WTC11 (cell line): ENCODE measurements at regions not wholly inside any gene's neighbourhood (a gene's known extent, or its start where the extent isn't known, plus 50 kb on each side); places are given as distances from the start of the nearest gene placed in this dataset.

Source experiments
- ATAC-seq: fragments of 200-7000 bp; cut with Tn5 transposase; 2 replicates; pipeline ENCODE4 v1.10.0; 2021; ENCODE audit warnings: mild to moderate bottlenecking, moderate library complexity
- CTCF ChIA-PET: fragments of 300-600 bp; sonication (Branson Sonifier 250); formaldehyde crosslinking; loops from one replicate; lab custom pipeline; 2021; ENCODE audit warnings: antibody characterized with exemption; lab: Charles Lee
- POLR2A ChIA-PET: fragments of 350-600 bp; sonication (Branson Sonifier 250); formaldehyde crosslinking; loops from one replicate; lab custom pipeline; 2021; ENCODE audit warnings: antibody characterized with exemption; lab: Charles Lee
- DNase-seq: peaks from one replicate; pipeline ENCODE4 v3.0.0; 2021; ENCODE audit warnings: low spot score
- H3K27ac Mint-ChIP-seq: 2 replicates; pipeline ENCODE4 v1.8.0; 2021; ENCODE audit warnings: mixed read lengths
- H3K27me3 Mint-ChIP-seq: 2 replicates; pipeline ENCODE4 v1.8.0; 2021; ENCODE audit warnings: low read depth, mild to moderate bottlenecking, moderate library complexity, mixed read lengths
- H3K36me3 Mint-ChIP-seq: 2 replicates; pipeline ENCODE4 v1.8.0; 2021; ENCODE audit warnings: mixed read lengths
- H3K4me1 Mint-ChIP-seq: 2 replicates; pipeline ENCODE4 v1.8.0; 2022; ENCODE audit warnings: mixed read lengths
- H3K4me3 Mint-ChIP-seq: 2 replicates; pipeline ENCODE4 v1.8.0; 2021; ENCODE audit warnings: mild to moderate bottlenecking, moderate library complexity, mixed read lengths
- H3K9me3 Mint-ChIP-seq: 2 replicates; pipeline ENCODE4 v1.8.0; 2021; ENCODE audit warnings: mixed read lengths
- CREM ChIP-seq: sonication (generic); formaldehyde crosslinking; IDR thresholded peaks from 2 replicates; pipeline ENCODE4 v1.8.1; 2022; ENCODE audit warnings: mild to moderate bottlenecking, missing genetic modification reagents, moderate library complexity
- ELF4 ChIP-seq: sonication (generic); formaldehyde crosslinking; IDR thresholded peaks from 2 replicates; pipeline ENCODE4 v1.8.1; 2022; ENCODE audit warnings: low read depth, mild to moderate bottlenecking, moderate library complexity, missing genetic modification reagents
- ESRRA ChIP-seq: sonication (generic); formaldehyde crosslinking; IDR thresholded peaks from 2 replicates; pipeline ENCODE4 v1.8.1; 2022; ENCODE audit warnings: mild to moderate bottlenecking, missing genetic modification reagents, borderline replicate concordance
- GABPB1 ChIP-seq: sonication (generic); formaldehyde crosslinking; IDR thresholded peaks from 2 replicates; pipeline ENCODE4 v1.8.1; 2023; ENCODE audit warnings: mild to moderate bottlenecking, missing genetic modification reagents
- GRHL2 ChIP-seq: fragments of 250-450 bp; sonication (Bioruptor Pico); IDR thresholded peaks from 2 replicates; pipeline ENCODE4 v1.8.0; 2022; ENCODE audit warnings: mild to moderate bottlenecking, moderate library complexity; ENCODE audit not compliant: insufficient replicate concordance, severe bottlenecking
- IRF1 ChIP-seq: sonication (generic); formaldehyde crosslinking; IDR thresholded peaks from 2 replicates; pipeline ENCODE4 v1.8.0; 2023; ENCODE audit warnings: missing genetic modification reagents
- JAZF1 ChIP-seq: fragments of 250-450 bp; sonication (Bioruptor Pico); IDR thresholded peaks from 2 replicates; pipeline ENCODE4 v1.9.0; 2021; ENCODE audit warnings: moderate library complexity, mild to moderate bottlenecking, inconsistent platforms
- NFYB ChIP-seq: sonication (generic); formaldehyde crosslinking; conservative IDR thresholded peaks from 2 replicates; pipeline ENCODE4 v1.8.0; 2022; ENCODE audit warnings: low read depth, missing genetic modification reagents
- NR1H2 ChIP-seq: sonication (generic); formaldehyde crosslinking; IDR thresholded peaks from 2 replicates; pipeline ENCODE4 v1.9.0; 2021; ENCODE audit warnings: mild to moderate bottlenecking, moderate library complexity, missing genetic modification reagents
- OVOL2 ChIP-seq: fragments of 250-450 bp; sonication (Bioruptor Pico); IDR thresholded peaks from 2 replicates; pipeline ENCODE4 v1.9.0; 2021; ENCODE audit warnings: mild to moderate bottlenecking, borderline replicate concordance
- PREB ChIP-seq: sonication (generic); formaldehyde crosslinking; IDR thresholded peaks from 2 replicates; pipeline ENCODE4 v1.8.1; 2022; ENCODE audit warnings: mild to moderate bottlenecking, missing genetic modification reagents, moderate library complexity, borderline replicate concordance
- PRRX2 ChIP-seq: fragments of 250-450 bp; sonication (Bioruptor Pico); IDR thresholded peaks from 2 replicates; pipeline ENCODE4 v1.8.0; 2021; ENCODE audit warnings: mild to moderate bottlenecking
- RELA ChIP-seq: sonication (generic); formaldehyde crosslinking; IDR thresholded peaks from 2 replicates; pipeline ENCODE4 v1.8.1; 2022; ENCODE audit warnings: missing genetic modification reagents, mild to moderate bottlenecking, borderline replicate concordance
- SMAD3 ChIP-seq: sonication (generic); formaldehyde crosslinking; IDR thresholded peaks from 2 replicates; pipeline ENCODE4 v1.8.0; 2022; ENCODE audit warnings: missing genetic modification reagents, mild to moderate bottlenecking, borderline replicate concordance
- SMAD4 ChIP-seq: sonication (generic); formaldehyde crosslinking; IDR thresholded peaks from 2 replicates; pipeline ENCODE4 v1.8.0; 2022; ENCODE audit warnings: mild to moderate bottlenecking, missing genetic modification reagents
- SOX15 ChIP-seq: fragments of 250-450 bp; sonication (Bioruptor Pico); IDR thresholded peaks from 2 replicates; pipeline ENCODE4 v1.9.0; 2021; ENCODE audit warnings: mild to moderate bottlenecking
- TCF7 ChIP-seq: sonication (generic); formaldehyde crosslinking; IDR thresholded peaks from 2 replicates; pipeline ENCODE4 v1.8.0; 2022; ENCODE audit warnings: mild to moderate bottlenecking, low read depth, missing genetic modification reagents, moderate library complexity
- TP53 ChIP-seq: sonication (generic); formaldehyde crosslinking; IDR thresholded peaks from 2 replicates; pipeline ENCODE4 v1.8.1; 2023; ENCODE audit warnings: mild to moderate bottlenecking, missing genetic modification reagents
- USF2 ChIP-seq: sonication (generic); formaldehyde crosslinking; IDR thresholded peaks from 2 replicates; pipeline ENCODE4 v1.8.1; 2023; ENCODE audit warnings: mild to moderate bottlenecking, missing genetic modification reagents, moderate library complexity
- ZBTB21 ChIP-seq: sonication (generic); formaldehyde crosslinking; IDR thresholded peaks from 2 replicates; pipeline ENCODE4 v1.8.1; 2023; ENCODE audit warnings: mild to moderate bottlenecking, missing genetic modification reagents, borderline replicate concordance
- ZNF121 ChIP-seq: sonication (generic); formaldehyde crosslinking; IDR thresholded peaks from 2 replicates; pipeline ENCODE4 v1.8.0; 2023; ENCODE audit warnings: missing genetic modification reagents
- ZNF138 ChIP-seq: sonication (generic); formaldehyde crosslinking; conservative IDR thresholded peaks from 2 replicates; pipeline ENCODE4 v1.8.1; 2022; ENCODE audit warnings: mild to moderate bottlenecking, moderate library complexity, missing genetic modification reagents
- ZNF263 ChIP-seq: sonication (generic); formaldehyde crosslinking; IDR thresholded peaks from 2 replicates; pipeline ENCODE4 v1.8.1; 2022; ENCODE audit warnings: low read depth, mild to moderate bottlenecking, moderate library complexity, missing genetic modification reagents
- ZNF317 ChIP-seq: sonication (generic); formaldehyde crosslinking; IDR thresholded peaks from 2 replicates; pipeline ENCODE4 v1.8.1; 2023; ENCODE audit warnings: low read depth, mild to moderate bottlenecking, moderate library complexity, missing genetic modification reagents, borderline replicate concordance
- TF ChIP-seq, protein P1 (sequence below): sonication (generic); formaldehyde crosslinking; conservative IDR thresholded peaks from 2 replicates; pipeline ENCODE4 v1.8.1; 2023; ENCODE audit warnings: mild to moderate bottlenecking, low read depth, missing genetic modification reagents, moderate library complexity
- TF ChIP-seq, protein P2 (sequence below): sonication (generic); formaldehyde crosslinking; IDR thresholded peaks from 2 replicates; pipeline ENCODE4 v1.8.1; 2023; ENCODE audit warnings: mild to moderate bottlenecking, missing genetic modification reagents
- TF ChIP-seq, protein P3 (sequence below): sonication (generic); formaldehyde crosslinking; IDR thresholded peaks from 2 replicates; pipeline ENCODE4 v1.8.0; 2022; ENCODE audit warnings: mild to moderate bottlenecking, missing genetic modification reagents
- TF ChIP-seq, protein P4 (sequence below): sonication (generic); formaldehyde crosslinking; IDR thresholded peaks from 2 replicates; pipeline ENCODE4 v1.8.1; 2022; ENCODE audit warnings: mild to moderate bottlenecking, moderate library complexity, missing genetic modification reagents

DNA sequence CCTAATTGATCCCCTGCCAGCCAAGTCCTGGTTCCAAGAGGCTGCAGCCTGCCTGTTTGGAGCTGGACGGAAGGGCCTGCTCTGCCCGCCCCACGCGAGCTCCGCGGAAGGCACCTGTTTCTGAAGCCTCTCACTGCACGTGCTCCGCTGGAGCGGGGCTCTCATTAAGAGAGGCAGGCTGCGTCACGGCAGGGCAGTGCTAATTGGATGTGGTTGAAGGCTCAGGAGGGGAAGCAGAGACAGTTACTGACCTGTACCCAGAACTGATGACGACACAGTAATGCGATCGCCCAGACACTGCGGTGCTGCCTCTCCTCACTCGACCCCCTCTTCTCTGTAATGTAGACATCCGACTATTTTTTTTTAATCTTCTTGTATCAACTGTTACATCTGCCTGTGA is 411.1 kb upstream of the MGMT start:
- POLR2A ChIA-PET = no interaction called here
- Mint-ChIP-seq H3K27me3 (no peaks in the 10 kb centered on the region), H3K4me3 (no peak overlapping the region), H3K27ac (no peak overlapping the region)
- TF ChIP-seq TP53 (CRISPR knock-in tag) (no peak), ZNF263 (no peak), ESRRA (CRISPR knock-in tag) (no peak), NFYB (CRISPR knock-in tag) (no peak), ZNF121 (CRISPR knock-in tag) (no peak), GRHL2 (no peak), GABPB1 (no peak), ZNF317 (CRISPR knock-in tag) (no peak), ELF4 (CRISPR knock-in tag) (no peak), PREB (no peak), CREM (no peak), IRF1 (CRISPR knock-in tag) (no peak), TCF7 (CRISPR knock-in tag) (no peak), ZBTB21 (no peak), SOX15 (CRISPR knock-in tag) (no peak)
- TF ChIP-seq, protein P1, sequence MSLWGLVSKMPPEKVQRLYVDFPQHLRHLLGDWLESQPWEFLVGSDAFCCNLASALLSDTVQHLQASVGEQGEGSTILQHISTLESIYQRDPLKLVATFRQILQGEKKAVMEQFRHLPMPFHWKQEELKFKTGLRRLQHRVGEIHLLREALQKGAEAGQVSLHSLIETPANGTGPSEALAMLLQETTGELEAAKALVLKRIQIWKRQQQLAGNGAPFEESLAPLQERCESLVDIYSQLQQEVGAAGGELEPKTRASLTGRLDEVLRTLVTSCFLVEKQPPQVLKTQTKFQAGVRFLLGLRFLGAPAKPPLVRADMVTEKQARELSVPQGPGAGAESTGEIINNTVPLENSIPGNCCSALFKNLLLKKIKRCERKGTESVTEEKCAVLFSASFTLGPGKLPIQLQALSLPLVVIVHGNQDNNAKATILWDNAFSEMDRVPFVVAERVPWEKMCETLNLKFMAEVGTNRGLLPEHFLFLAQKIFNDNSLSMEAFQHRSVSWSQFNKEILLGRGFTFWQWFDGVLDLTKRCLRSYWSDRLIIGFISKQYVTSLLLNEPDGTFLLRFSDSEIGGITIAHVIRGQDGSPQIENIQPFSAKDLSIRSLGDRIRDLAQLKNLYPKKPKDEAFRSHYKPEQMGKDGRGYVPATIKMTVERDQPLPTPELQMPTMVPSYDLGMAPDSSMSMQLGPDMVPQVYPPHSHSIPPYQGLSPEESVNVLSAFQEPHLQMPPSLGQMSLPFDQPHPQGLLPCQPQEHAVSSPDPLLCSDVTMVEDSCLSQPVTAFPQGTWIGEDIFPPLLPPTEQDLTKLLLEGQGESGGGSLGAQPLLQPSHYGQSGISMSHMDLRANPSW = no peak
- TF ChIP-seq, protein P2, sequence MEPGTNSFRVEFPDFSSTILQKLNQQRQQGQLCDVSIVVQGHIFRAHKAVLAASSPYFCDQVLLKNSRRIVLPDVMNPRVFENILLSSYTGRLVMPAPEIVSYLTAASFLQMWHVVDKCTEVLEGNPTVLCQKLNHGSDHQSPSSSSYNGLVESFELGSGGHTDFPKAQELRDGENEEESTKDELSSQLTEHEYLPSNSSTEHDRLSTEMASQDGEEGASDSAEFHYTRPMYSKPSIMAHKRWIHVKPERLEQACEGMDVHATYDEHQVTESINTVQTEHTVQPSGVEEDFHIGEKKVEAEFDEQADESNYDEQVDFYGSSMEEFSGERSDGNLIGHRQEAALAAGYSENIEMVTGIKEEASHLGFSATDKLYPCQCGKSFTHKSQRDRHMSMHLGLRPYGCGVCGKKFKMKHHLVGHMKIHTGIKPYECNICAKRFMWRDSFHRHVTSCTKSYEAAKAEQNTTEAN (CRISPR knock-in tag) = no peak
- TF ChIP-seq, all 79 proteins: peak for 0
- DNase-seq = no peak
- H3K9me3 Mint-ChIP-seq = peaks cover 3% of the 10 kb centered on the region
- no peaks in the 10 kb centered on the region for H3K4me1 Mint-ChIP-seq
- no peaks in the 10 kb centered on the region for H3K36me3 Mint-ChIP-seq
- CTCF ChIA-PET = no interaction called here
- no peak for ATAC-seq

- peaks cover 8% of the 10 kb centered on the region for H3K4me1 Mint-ChIP-seq
- H3K27ac Mint-ChIP-seq = no peak overlapping the region
- peaks cover 3% of the 10 kb centered on the region for H3K9me3 Mint-ChIP-seq
- TF ChIP-seq CREM (no peak), NR1H2 (no peak), JAZF1 (no peak), SMAD3 (CRISPR knock-in tag) (no peak), SMAD4 (CRISPR knock-in tag) (no peak), ZNF138 (CRISPR knock-in tag) (no peak), PRRX2 (CRISPR knock-in tag) (no peak), OVOL2 (no peak), RELA (CRISPR knock-in tag) (no peak), USF2 (no peak)
- TF ChIP-seq, protein P3, sequence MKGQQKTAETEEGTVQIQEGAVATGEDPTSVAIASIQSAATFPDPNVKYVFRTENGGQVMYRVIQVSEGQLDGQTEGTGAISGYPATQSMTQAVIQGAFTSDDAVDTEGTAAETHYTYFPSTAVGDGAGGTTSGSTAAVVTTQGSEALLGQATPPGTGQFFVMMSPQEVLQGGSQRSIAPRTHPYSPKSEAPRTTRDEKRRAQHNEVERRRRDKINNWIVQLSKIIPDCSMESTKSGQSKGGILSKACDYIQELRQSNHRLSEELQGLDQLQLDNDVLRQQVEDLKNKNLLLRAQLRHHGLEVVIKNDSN = no peak
- TF ChIP-seq, protein P4, sequence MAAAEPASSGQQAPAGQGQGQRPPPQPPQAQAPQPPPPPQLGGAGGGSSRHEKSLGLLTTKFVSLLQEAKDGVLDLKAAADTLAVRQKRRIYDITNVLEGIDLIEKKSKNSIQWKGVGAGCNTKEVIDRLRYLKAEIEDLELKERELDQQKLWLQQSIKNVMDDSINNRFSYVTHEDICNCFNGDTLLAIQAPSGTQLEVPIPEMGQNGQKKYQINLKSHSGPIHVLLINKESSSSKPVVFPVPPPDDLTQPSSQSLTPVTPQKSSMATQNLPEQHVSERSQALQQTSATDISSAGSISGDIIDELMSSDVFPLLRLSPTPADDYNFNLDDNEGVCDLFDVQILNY = no peak
- no peak overlapping the region for H3K4me3 Mint-ChIP-seq
- POLR2A ChIA-PET = no interaction called here
- DNase-seq (no peak), ATAC-seq (no peak)
- H3K27me3 Mint-ChIP-seq = no peaks in the 10 kb centered on the region
- H3K36me3 Mint-ChIP-seq = no peaks in the 10 kb centered on the region
- CTCF ChIA-PET = no interaction called here
Measured at GRCh38 chr10:129056734-129057689, 410.0 kb upstream of the MGMT start.
